IMR-90 (cell line): ENCODE measurements at regions not wholly inside any gene's neighbourhood (a gene's known extent, or its start where the extent isn't known, plus 50 kb on each side); places are given as distances from the start of the nearest gene placed in this dataset.

Experiments
- ATAC-seq: fragments of 200-7000 bp; cut with Tn5 transposase; 2 replicates; pipeline ENCODE4 v1.9.1; 2020; ENCODE audit warnings: low read depth, mild to moderate bottlenecking, moderate library complexity
- BruUV-seq: library from RNA; stranded (reverse); fragments of 400-500 nt; replicated peaks from 2 replicates; lab custom pipeline; 2021; lab: Mats Ljungman, UMichigan
- CTCF ChIA-PET: fragments of 300-600 bp; formaldehyde crosslinking; extraction: SDS; loops from one replicate; lab custom pipeline; 2021; ENCODE audit warnings: antibody characterized with exemption; lab: Yijun Ruan, JAX
- POLR2A ChIA-PET: fragments of 300-600 bp; sonication (Branson Sonifier 250); formaldehyde crosslinking; loops from one replicate; lab custom pipeline; 2022; ENCODE audit warnings: antibody characterized with exemption; ENCODE audit not compliant: unreplicated experiment; lab: Charles Lee
- DNase-seq: peaks from one replicate; pipeline ENCODE4 v3.0.0; 2013
- H2AFZ ChIP-seq: replicated peaks from 2 replicates; pipeline ENCODE3; 2013; ENCODE audit warnings: low read length, mild to moderate bottlenecking; ENCODE audit not compliant: poor library complexity
- H2AK5ac ChIP-seq: 2 replicates; pipeline ENCODE4 v1.6.1; 2013; ENCODE audit warnings: low read depth, low read length, inconsistent platforms
- H2AK9ac ChIP-seq: replicated peaks from 2 replicates; pipeline ENCODE3; 2013; ENCODE audit warnings: mild to moderate bottlenecking, low read depth, low read length, moderate library complexity; ENCODE audit not compliant: poor library complexity
- H2BK120ac ChIP-seq: 2 replicates; pipeline ENCODE4 v1.6.1; 2013; ENCODE audit warnings: low read depth, low read length, inconsistent platforms
- H2BK15ac ChIP-seq: 3 replicates; pipeline ENCODE4 v1.6.1; 2013; ENCODE audit warnings: low read depth, low read length, inconsistent platforms
- H2BK20ac ChIP-seq: 2 replicates; pipeline ENCODE4 v1.6.1; 2013; ENCODE audit warnings: low read depth, mild to moderate bottlenecking, inconsistent platforms, low read length, moderate library complexity
- H2BK5ac ChIP-seq: 2 replicates; pipeline ENCODE4 v1.6.1; 2013; ENCODE audit warnings: mild to moderate bottlenecking, low read depth, low read length, inconsistent platforms; ENCODE audit not compliant: poor library complexity, severe bottlenecking
- H3K14ac ChIP-seq: replicated peaks from 2 replicates; pipeline ENCODE4 v1.6.1; 2013; ENCODE audit warnings: low read depth, low read length, inconsistent platforms
- H3K18ac ChIP-seq: 2 replicates; pipeline ENCODE4 v1.6.1; 2013; ENCODE audit warnings: low read depth, low read length, control low read depth
- H3K23ac ChIP-seq: 2 replicates; pipeline ENCODE4 v1.6.1; 2013; ENCODE audit warnings: low read depth, low read length, inconsistent platforms
- H3K27ac ChIP-seq: 2 replicates; pipeline ENCODE4 v1.5.1; 2013; ENCODE audit warnings: mild to moderate bottlenecking, control low read depth, low read length; ENCODE audit not compliant: insufficient read depth
- H3K27me3 ChIP-seq: 2 replicates; pipeline ENCODE4 v1.6.1; 2013; ENCODE audit warnings: low read length; ENCODE audit not compliant: control insufficient read depth, insufficient read depth
- H3K36me3 ChIP-seq: 2 replicates; pipeline ENCODE4 v1.6.1; 2013; ENCODE audit warnings: low read length, mixed read lengths; ENCODE audit not compliant: control insufficient read depth, insufficient read depth
- H3K4ac ChIP-seq: 2 replicates; pipeline ENCODE4 v1.6.1; 2013; ENCODE audit warnings: low read depth, low read length, inconsistent platforms
- H3K4me1 ChIP-seq: 2 replicates; pipeline ENCODE4 v1.6.1; 2013; ENCODE audit warnings: low read length, mixed read lengths; ENCODE audit not compliant: control insufficient read depth, insufficient read depth
- H3K4me2 ChIP-seq: 2 replicates; pipeline ENCODE4 v1.6.1; 2013; ENCODE audit warnings: low read depth, mild to moderate bottlenecking, control low read depth, low read length, moderate library complexity
- H3K4me3 ChIP-seq: 2 replicates; pipeline ENCODE4 v1.5.1; 2013; ENCODE audit warnings: low read depth, mild to moderate bottlenecking, control low read depth, low read length, moderate library complexity; ENCODE audit not compliant: insufficient read depth
- H3K56ac ChIP-seq: 2 replicates; pipeline ENCODE4 v1.6.1; 2013; ENCODE audit warnings: low read length, inconsistent platforms; ENCODE audit not compliant: insufficient read depth; ENCODE audit errors: extremely low read depth
- H3K79me1 ChIP-seq, 2 experiments: 2 replicates each; pipeline ENCODE4 v1.6.1; 2013; ENCODE audit warnings: low read length in 2 of 2, inconsistent platforms in 1 of 2, low read depth in 1 of 2
- H3K9ac ChIP-seq: 2 replicates; pipeline ENCODE4 v1.6.1; 2013; ENCODE audit warnings: low read depth, low read length, control low read depth
- H3K9me1 ChIP-seq: 2 replicates; pipeline ENCODE4 v1.6.1; 2013; ENCODE audit warnings: low read length, inconsistent platforms; ENCODE audit not compliant: insufficient read depth
- H3K9me3 ChIP-seq: 2 replicates; pipeline ENCODE4 v1.6.1; 2013; ENCODE audit warnings: low read length; ENCODE audit not compliant: control insufficient read depth, insufficient read depth
- H4K20me1 ChIP-seq: 2 replicates; pipeline ENCODE4 v1.6.1; 2013; ENCODE audit warnings: low read length, inconsistent platforms; ENCODE audit not compliant: insufficient read depth
- H4K5ac ChIP-seq: 2 replicates; pipeline ENCODE4 v1.6.1; 2013; ENCODE audit warnings: mild to moderate bottlenecking, low read depth, low read length, control low read depth
- H4K8ac ChIP-seq, 2 experiments: 2 replicates each; pipeline ENCODE4 v1.6.1; 2013; ENCODE audit warnings: low read depth in 2 of 2, low read length in 2 of 2, control low read depth in 1 of 2, inconsistent platforms in 1 of 2
- H4K91ac ChIP-seq: 2 replicates; pipeline ENCODE4 v1.6.1; 2013; ENCODE audit warnings: low read depth, low read length, inconsistent platforms; ENCODE audit not compliant: insufficient read depth
- CHD1 ChIP-seq: IDR thresholded peaks from 2 replicates; pipeline ENCODE4 v1.6.1; 2012; ENCODE audit warnings: low read depth, low read length, improper control_type of control experiment
- FOS ChIP-seq: fragments of 150-350 bp; IDR thresholded peaks from 2 replicates; pipeline ENCODE4 v1.6.1; 2016; ENCODE audit warnings: low read depth, low read length
- WGBS, 2 experiments: methylation state at CpG; one replicate each; pipeline versions ENCODE4 v1.1.5 to v1.1.7; 2013; ENCODE audit warnings: missing lambda C conversion rate in 2 of 2; ENCODE audit not compliant: insufficient read length in 1 of 2; ENCODE audit errors: extremely low coverage in 2 of 2; 5-methylcytosine and 5-hydroxymethylcytosine counted together
- dilution Hi-C: fragments of 300-500 bp; cut with HindIII; formaldehyde crosslinking; loops from one replicate; pipeline ENCODE4 v1.14.3; 2018; ENCODE audit warnings: low sequenced_read_pairs; ENCODE audit not compliant: unreplicated experiment
- in situ Hi-C: fragments of 300-500 bp; cut with MboI; formaldehyde crosslinking; loops from 3 replicates; pipeline ENCODE4 v1.14.3; 2019; ENCODE audit warnings: low sequenced_read_pairs, inconsistent platforms, mixed read lengths
- intact Hi-C: fragments of 100-400 bp; cut with micrococcal nuclease; formaldehyde crosslinking; loops from 2 replicates; pipeline ENCODE4 v1.10.0; 2022

- no peak overlapping the region for H2BK20ac ChIP-seq
- no peaks in the 10 kb centered on the region for H3K4me1 ChIP-seq
- no peak overlapping the region for H2BK5ac ChIP-seq
- no peaks in the 10 kb centered on the region for H3K9me1 ChIP-seq
- H2AFZ ChIP-seq: no peak overlapping the region
- H3K4ac ChIP-seq: no peak overlapping the region
- dilution Hi-C loops (no loop called here), in situ Hi-C loops (no loop called here), intact Hi-C loops (no loop called here)
- no peak overlapping the region for H2BK120ac ChIP-seq
- no peak overlapping the region for H2BK15ac ChIP-seq
- no peaks in the 10 kb centered on the region for H4K20me1 ChIP-seq
- H4K91ac ChIP-seq: no peak overlapping the region
- TF ChIP-seq CHD1 (no peak), FOS (no peak)
- H3K36me3 ChIP-seq: no peaks in the 10 kb centered on the region
- peaks cover 21% of the 10 kb centered on the region for H3K27me3 ChIP-seq
- H3K56ac ChIP-seq: no peak overlapping the region
- H3K4me3 ChIP-seq: no peak overlapping the region
- DNase-seq: no peak
- WGBS, 2 experiments: 0% methylated on average over 1 of the region's 5 CpGs; no CpG with 5 or more reads in 1 of the 2 experiments
- ChIA-PET POLR2A (no interaction called here), CTCF (no interaction called here)
- H3K27ac ChIP-seq: no peak overlapping the region
- no peak overlapping the region for H3K14ac ChIP-seq
- H4K8ac ChIP-seq: no peak overlapping the region
- BruUV-seq: no TSS peak
- H2AK9ac ChIP-seq: no peak overlapping the region
- no peak overlapping the region for H2AK5ac ChIP-seq
- H3K23ac ChIP-seq: no peak overlapping the region
- no peak overlapping the region for H3K18ac ChIP-seq
- H3K79me1 ChIP-seq: no peaks in the 10 kb centered on the region
- H3K9ac ChIP-seq: no peak overlapping the region
- no peak for ATAC-seq
- H4K5ac ChIP-seq: no peak overlapping the region
- H3K9me3 ChIP-seq: no peaks in the 10 kb centered on the region
- no peak overlapping the region for H3K4me2 ChIP-seq
Measured at GRCh38 chr7:27375958-27376357, 133.4 kb downstream of the EVX1 start.
